DMS114 treated with DMSO at 0.1 percent for 48 hours (cell line): ENCODE measurements at regions not wholly inside any gene's neighbourhood (a gene's known extent, or its start where the extent isn't known, plus 50 kb on each side); places are given as distances from the start of the nearest gene placed in this dataset.

Experiments used
- DNase-seq: peaks from one replicate; lab custom pipeline; 2025; ENCODE audit not compliant: unreplicated experiment; lab: John Stamatoyannopoulos, UW

DNA sequence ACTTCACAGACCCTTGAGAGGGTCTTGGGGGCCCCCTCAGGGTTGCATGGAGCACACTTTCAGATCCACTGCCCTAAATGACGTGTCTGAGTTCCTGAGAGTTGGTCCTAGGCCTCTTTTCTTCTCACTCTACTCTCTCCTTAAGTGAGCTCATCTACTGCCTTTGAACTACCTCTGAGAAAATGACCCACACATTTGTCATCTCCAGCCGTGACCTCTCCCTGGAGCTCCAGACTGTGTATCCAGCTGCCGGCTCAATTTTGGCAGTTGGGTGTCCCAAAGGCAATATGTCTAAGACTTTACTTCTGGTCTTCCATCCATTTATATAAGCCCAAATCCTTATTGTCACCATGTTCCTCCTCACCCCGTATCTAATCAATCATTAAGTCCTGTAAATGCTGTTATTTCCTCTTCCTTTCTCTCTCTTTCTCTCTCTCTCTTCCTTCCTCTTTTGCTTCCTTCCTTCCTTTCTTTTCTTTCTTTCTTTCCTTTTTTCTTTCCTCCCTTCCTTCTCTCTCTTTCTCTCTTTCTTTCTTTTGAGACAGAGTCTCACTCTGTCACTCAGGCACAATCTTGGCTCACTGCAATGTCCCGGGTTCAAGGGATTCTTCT, 51.2 kb upstream of the HSPA9 start:
- no peak for DNase-seq

DNA sequence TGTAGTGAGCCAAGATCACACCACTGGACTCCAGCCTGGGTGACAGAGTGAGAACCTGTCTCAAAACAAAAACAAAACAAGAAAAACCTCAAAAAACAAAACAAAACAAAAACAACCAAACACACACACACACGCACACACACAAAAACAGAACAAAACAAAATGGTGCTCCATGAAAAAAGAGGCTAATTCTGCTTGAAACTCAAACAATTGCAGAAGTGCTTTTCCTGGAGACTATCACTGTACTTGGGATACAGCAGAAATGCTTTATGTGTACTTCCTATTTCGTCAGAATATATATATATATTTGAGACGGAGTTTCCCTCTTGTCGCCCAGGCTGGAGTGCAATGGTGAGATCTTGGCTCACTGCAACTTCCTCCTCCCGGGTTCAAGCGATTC, 49.9 kb upstream of the HSPA9 start:
- DNase-seq: no peak
